HG03565 (cell line): ENCODE measurements at regions not wholly inside any gene's neighbourhood (a gene's known extent, or its start where the extent isn't known, plus 50 kb on each side); places are given as distances from the start of the nearest gene placed in this dataset.
"Not testable (repeated sequence)": the region's sequence is repeated elsewhere in the genome, so short reads cannot be mapped to it uniquely, and the experiment has no call there.

Experiments used
- ATAC-seq: cut with Tn5 transposase; IDR thresholded peaks from one replicate; pipeline ENCODE4 v1.9.1; 2021; ENCODE audit warnings: mild to moderate bottlenecking, moderate library complexity; ENCODE audit not compliant: unreplicated experiment

DNA sequence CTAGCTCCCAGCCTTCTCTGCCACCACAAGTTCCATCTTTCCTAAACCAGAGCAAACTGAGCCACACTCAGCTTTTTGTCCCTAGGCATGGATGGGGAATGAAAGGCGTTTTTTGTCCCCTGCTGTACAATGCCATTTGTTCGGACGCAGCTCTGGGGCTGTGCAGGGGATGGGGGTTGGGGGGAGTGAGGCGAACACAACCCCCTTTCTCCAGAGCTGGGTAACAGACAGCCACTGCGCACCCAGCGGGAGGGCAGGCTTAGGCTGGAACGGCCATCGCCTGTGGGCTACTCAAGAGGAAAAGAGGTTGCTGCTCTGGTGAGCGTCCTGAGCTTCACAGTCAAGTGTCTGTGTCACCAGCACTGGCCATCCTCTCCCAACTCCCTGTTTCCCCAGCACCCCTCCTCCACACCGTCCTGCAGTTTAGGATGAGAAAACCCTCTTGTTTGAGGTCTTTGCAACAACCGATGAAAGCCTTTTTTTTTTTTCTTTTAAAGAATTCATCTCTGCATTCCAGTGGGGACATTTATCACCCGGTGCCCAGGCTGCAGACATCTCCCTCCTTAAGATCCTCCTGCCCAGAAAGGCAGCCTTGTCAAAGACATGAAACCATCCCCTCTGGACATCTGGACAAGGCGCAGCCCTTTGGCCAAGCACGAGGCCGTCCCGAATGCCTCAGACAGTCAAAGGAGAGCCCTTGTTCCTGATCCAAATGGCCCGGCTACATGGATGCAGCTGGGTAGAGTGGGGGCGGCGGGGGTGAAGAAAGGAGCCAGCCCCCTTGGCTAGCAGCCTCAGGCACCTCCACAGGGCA lies 419.6 kb downstream of the BCOR start:
- no peak for ATAC-seq

GRCh38 chrX:39678914-39679313 lies 418.8 kb downstream of the BCOR start:
- ATAC-seq, result no peak

- no peak for ATAC-seq
These were observed 418.1 kb downstream of the BCOR start for GRCh38 chrX:39679497-39680157.

GRCh38 chrX:39681885-39682284 lies 415.9 kb downstream of the BCOR start:
- ATAC-seq, result no peak

GRCh38 chrX:39682778-39683177 lies 415.0 kb downstream of the BCOR start:
- ATAC-seq, result no peak

GRCh38 chrX:39688219-39688575 lies 409.6 kb downstream of the BCOR start:
- no peak for ATAC-seq

DNA sequence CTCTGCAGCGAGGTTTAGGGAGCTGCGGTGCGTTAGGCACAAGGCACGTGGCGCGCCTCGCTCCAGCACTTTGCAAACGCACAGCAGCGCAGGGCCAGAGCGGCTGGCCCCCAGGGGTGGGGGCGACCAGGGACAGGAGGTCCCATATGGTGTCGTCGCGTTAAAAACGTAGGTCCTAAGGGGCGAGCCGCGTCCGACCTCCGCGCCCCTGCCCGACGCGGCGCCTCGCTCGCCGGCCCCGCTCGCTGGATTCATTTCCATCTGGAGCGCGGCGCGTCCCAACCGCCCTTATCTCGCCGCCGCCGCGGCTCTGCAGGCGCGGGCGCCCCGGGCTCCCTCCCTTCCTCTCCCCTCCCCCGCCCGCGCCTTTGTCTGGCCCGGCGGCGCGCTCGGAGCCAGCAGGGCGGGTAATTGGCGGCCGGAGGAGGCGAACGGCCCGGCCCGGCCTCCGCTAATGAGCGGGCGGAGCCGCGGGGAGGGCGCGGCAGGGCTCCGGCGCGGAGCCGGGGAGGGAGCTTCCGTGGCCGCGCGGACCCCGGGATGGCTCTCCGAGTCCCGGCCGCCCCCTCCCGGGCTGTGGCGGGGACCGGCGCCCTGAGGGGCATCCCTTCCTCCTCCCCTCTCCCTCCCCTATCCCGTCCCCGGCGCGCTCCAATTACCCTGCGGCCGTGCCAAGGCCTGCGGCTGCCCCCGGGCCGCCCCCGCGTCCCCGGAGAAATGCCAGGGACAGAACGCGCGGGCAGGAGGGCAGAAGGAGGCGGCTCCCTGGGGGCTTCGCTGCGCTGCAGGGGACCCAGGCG lies 409.0 kb downstream of the BCOR start:
- no peak for ATAC-seq

DNA sequence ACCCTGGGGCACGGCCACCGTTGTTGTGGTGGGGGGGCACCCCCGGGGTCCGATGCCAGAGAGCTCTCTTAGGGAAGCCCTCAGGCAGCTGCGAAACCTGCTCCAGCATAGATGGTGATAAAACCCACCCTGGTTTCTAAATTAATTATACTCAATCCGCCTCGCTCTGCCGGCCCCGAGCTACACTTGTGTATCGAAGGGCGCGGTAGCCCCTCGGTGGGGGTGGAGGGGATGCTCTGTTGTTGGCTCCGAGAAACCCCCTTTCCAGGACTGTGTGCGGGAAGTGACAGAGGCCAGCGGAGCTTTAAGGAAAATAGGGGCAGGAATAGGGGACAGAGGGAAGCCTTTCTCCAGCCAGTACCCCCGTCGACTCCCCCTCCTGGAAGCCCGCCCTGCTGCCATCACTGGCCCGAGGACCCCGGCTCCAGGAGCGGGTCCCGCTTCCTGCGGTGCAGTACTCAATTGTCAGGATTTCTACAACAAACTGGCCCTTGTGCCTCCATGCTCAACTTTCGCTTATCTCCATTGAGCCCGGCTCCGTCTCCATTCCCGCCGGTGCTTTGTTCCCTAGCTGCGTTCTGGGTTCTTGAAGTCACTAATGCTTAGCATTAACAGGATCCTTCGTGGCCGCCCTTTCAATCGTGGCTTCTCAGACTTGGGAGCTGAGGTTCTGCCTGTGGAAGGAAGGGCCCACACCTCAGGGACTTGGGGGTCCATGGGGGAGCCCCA lies 408.2 kb downstream of the BCOR start:
- ATAC-seq, result no peak

GRCh38 chrX:39690541-39691415 lies 407.0 kb downstream of the BCOR start:
- no peak for ATAC-seq

DNA sequence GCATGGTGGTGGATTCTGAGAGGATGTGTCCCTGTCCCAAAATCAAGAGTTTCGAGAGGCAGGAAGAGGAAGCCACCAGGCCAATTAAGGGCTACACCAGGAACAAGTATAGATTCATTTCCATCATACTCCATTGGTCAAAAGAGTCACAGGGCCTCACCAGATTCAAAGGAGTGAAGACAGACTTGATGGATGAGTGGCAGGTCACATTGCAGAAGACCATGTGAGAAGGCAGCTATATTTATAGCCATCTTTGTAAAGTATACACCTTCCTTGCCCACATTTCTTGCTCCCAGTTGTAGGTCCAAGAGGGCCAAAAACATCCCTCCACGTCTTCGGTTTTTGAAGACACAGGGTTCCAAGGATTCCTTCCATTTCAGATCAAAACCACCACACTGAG lies 406.0 kb downstream of the BCOR start:
- ATAC-seq, result no peak

DNA sequence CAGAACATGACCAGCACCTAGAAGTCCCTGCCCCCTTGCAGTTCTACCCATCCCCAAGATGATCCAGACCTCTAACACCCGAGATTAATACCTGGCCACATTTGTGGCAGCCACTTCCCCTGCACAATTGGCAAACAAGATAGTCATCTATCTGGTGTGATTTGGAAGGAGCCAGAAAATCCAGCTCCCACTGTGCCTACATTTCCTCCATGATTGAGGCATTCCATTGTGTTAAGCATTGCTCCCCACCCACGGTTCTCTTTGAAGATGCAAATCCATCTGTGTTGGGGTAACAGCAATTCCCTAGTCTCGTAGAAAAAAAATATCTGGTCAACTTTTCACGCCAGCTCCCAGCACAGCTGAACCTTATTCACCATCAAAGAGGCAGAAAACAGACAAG lies 405.0 kb downstream of the BCOR start:
- no peak for ATAC-seq

DNA sequence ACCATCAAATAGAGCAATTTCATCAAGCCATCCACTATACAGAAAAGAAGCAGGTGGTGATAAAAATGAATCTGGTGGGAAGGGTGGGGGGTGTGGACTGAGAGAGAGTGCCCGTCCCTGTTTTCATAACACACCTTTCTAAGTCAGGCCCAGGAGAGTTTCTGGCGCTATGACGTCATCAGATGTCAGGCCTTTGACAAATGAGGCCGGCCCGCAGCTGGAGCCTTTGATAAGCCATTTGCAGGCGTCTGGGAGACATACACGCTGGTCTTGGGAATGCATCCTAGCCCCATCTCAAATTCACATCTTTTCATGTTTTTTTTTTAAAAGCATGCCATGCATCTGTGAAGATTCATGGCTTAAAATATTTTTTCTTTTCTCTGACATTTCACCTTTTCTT lies 404.5 kb downstream of the BCOR start:
- no peak for ATAC-seq

DNA sequence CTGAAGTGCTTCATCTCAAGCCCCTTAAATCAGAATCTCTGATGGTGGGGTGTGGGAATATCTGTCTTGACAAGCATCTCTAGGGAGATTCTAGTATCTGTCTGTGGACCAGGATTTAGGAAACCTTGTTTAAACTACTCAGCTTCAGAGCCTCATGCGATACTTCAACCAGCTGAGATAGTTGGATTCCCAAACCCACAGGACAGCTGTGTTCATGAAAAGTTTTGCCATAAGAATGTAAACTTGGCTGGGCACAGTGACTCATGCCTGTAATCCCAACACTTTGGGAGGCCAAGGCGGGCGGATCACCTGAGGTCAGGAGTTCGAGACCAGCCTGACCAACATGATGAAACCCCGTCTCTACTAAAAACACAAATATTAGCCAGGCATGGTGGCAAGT lies 395.1 kb downstream of the BCOR start:
- not testable (repeated sequence) for ATAC-seq

- ATAC-seq, result no peak
These were observed 394.5 kb downstream of the BCOR start for GRCh38 chrX:39703307-39703706.

DNA sequence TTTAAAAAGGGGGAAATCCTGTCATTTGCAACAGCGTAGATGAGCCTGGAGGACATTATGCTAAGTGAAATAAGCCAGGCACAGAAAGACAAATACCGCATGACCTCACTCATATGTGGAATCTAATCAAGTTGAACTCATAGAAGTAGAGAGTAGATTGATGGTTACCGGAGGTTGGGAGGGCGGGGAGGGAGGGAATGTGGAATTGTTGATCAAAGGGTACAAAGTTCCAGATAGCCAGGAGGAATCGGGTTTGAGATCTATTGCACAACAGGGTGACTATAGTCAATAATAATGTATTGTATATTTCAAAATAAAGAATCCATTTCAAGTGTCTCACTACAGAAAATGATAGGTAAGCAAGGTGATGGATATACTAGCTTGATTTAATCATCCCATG lies 393.2 kb downstream of the BCOR start:
- ATAC-seq, result no peak

- ATAC-seq, result no peak
These were observed 392.5 kb downstream of the BCOR start for GRCh38 chrX:39705290-39705689.

DNA sequence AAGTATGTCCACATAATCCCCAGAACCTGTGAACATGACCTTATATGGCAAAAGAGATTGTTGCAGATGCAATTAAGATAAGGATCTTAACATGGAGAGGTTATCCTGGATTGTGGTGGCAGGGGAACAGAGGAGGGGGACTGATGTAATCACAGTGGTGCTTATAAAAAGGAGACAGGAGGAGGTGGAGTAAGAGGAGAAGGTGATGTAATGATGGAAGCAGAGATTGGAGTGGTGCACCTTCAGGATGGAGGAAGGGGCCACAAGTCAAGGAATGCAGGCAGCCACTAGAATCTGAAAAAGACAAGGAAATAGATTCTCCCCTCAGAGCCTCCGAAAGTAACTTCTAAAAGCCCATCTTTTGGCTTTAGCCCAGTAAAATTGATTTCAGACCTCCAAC lies 388.4 kb downstream of the BCOR start:
- ATAC-seq, result no peak

DNA sequence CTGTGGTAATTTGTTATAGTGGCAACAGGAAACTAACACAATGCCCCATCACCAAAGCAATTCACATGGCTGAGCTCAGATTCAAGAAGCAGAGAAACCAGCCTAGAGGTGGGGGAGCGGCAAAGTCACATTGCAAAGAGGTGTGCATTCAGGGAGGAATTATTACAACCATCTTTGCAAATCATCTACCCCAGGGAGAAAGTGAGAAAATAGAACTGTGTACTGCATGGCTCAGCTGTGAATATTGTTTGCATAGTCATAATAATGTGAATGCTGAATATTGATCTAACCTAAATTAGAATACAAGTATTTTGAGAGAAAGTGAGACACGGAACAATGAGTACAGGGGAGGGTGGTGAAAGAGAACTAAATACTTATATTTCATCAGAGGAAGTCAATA lies 387.9 kb downstream of the BCOR start:
- ATAC-seq, result no peak

DNA sequence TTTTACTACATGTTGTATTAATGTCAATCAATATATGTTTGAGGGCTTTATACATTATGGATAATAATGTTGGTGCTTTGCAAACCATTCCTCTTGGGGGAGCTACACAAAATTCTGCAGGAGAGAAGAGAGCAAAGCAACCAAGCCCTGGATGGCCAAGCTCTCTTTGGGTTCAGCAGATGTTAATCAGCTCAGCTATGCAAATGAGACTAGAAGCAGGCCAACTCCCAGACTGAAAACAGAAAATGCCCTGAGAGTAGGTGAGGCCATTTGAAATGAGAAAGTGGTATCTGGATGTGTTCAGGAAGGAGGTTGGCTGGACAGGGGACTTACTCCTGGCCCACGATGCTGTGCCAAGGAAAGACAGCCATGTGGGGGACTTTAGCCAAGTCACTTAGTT lies 387.0 kb downstream of the BCOR start:
- no peak for ATAC-seq

DNA sequence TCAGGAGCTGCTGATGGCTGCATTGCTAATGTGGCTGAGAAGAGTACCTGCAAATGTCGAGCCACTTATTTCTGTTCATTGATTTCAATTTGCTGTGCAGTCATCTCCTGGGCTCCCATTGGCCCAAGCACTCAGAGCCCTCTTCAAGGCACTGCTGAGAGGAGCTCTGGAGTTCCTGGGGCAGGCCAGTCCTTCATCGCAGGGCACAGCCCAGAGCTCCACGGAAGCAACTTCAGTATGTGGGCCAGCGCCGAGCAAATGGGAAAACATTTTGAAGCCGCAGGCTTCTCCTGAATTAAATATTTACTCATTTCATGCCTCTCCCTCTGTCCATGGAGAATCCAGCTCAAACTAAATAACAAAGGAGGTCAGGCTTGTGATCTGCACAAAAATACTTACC lies 383.3 kb downstream of the BCOR start:
- ATAC-seq, result no peak
